ENCODE measurements at regions not wholly inside any gene's neighbourhood (a gene's known extent, or its start where the extent isn't known, plus 50 kb on each side); places are given as distances from the start of the nearest gene placed in this dataset.

- H3K9me2 ChIP-seq, result 0 out of 2 replicates have a peak, but pooled peaks cover 2% of the 10 kb centered on the region
- H4K20me1 ChIP-seq (ENCODE audit: insufficient read depth), result no peaks in the 10 kb centered on the region
- POLR2A ChIA-PET, result no interaction called here
- H3K4me2 ChIP-seq, result no peak overlapping the region
- no peaks in the 10 kb centered on the region for H3K9me3 ChIP-seq
- H3K27me3 ChIP-seq (ENCODE audit: insufficient read depth), result no peaks in the 10 kb centered on the region
- H3K36me3 ChIP-seq (replicated peaks in 1 of 2; ENCODE audit: control insufficient read depth in 1 of 2, insufficient read depth in 2 of 2, low read length in 1 of 2), result no peaks in the 10 kb centered on the region
- H3K4me3 ChIP-seq (ENCODE audit: low read depth in 2 of 2, low read length in 1 of 2), result no peak overlapping the region
- TF ChIP-seq EP300 (IDR thresholded peaks at IDR 0.05; ENCODE audit: borderline replicate concordance in 1 of 2, low read depth in 1 of 2, low read length in 1 of 2) (no peak), YY1 (IDR thresholded peaks at IDR 0.05; ENCODE audit: low read depth) (no peak), USF1 (IDR thresholded peaks at IDR 0.05; ENCODE audit: borderline replicate concordance, low read depth) (no peak), GABPA (IDR thresholded peaks at IDR 0.05; ENCODE audit: low read depth) (no peak), FOSL2 (IDR thresholded peaks at IDR 0.05; ENCODE audit: borderline replicate concordance, low read depth) (no peak), MEF2A (IDR thresholded peaks at IDR 0.05; ENCODE audit: borderline replicate concordance, low read depth) (no peak), MAX (IDR thresholded peaks at IDR 0.05; ENCODE audit: low read depth) (no peak)
- DNase-seq, result no peak
- H2AFZ ChIP-seq (ENCODE audit: low read depth), result no peak overlapping the region
- H3K9ac ChIP-seq, result no peak overlapping the region
- H3F3A ChIP-seq (replicated peaks; ENCODE audit: insufficient read depth), result no peaks in the 10 kb centered on the region
- H3K4me1 ChIP-seq (ENCODE audit: control insufficient read depth in 1 of 2, insufficient read depth in 2 of 2, low read depth in 1 of 2, low read length in 1 of 2), result no peaks in the 10 kb centered on the region
- no peaks in the 10 kb centered on the region for H3K79me2 ChIP-seq (ENCODE audit: insufficient read depth)
- H3K27ac ChIP-seq (ENCODE audit: low read depth in 2 of 2, low read length in 1 of 2), result no peak overlapping the region
- CTCF ChIA-PET, result no interaction called here
These were observed 281.4 kb downstream of the RSL24D1 start for GRCh38 chr15:54915380-54915779.

GRCh38 chr15:54884312-54884711 is 312.4 kb downstream of the RSL24D1 start:
- WGBS (ENCODE audit: low lambda C conversion rate), result 0% methylated on average over 1 of the region's 1 CpG
- Histone ChIP-seq H3K9me2 (no peaks in the 10 kb centered on the region), H3K79me2 (ENCODE audit: insufficient read depth) (no peaks in the 10 kb centered on the region), H3K9me3 (no peaks in the 10 kb centered on the region), H4K20me1 (ENCODE audit: insufficient read depth) (no peaks in the 10 kb centered on the region), H2AFZ (ENCODE audit: low read depth) (no peak overlapping the region), H3K36me3 (replicated peaks in 1 of 2; ENCODE audit: control insufficient read depth in 1 of 2, insufficient read depth in 2 of 2, low read length in 1 of 2) (no peaks in the 10 kb centered on the region), H3K4me3 (ENCODE audit: low read depth in 2 of 2, low read length in 1 of 2) (no peak overlapping the region), H3K9ac (no peak overlapping the region), H3K4me2 (no peak overlapping the region), H3K27me3 (ENCODE audit: insufficient read depth) (no peaks in the 10 kb centered on the region), H3K27ac (ENCODE audit: low read depth in 2 of 2, low read length in 1 of 2) (no peak overlapping the region), H3K4me1 (ENCODE audit: control insufficient read depth in 1 of 2, insufficient read depth in 2 of 2, low read depth in 1 of 2, low read length in 1 of 2) (no peaks in the 10 kb centered on the region), H3F3A (replicated peaks; ENCODE audit: insufficient read depth) (no peaks in the 10 kb centered on the region)
- POLR2A ChIA-PET, result no interaction called here
- CTCF ChIA-PET, result no interaction called here
- DNase-seq, result no peak
- no peak for TF ChIP-seq MAX (IDR thresholded peaks at IDR 0.05; ENCODE audit: low read depth)
- no peak for TF ChIP-seq TCF12 (IDR thresholded peaks at IDR 0.05)
- TF ChIP-seq REST (IDR thresholded peaks at IDR 0.05; ENCODE audit: low read depth, low read length), result no peak
- TF ChIP-seq EZH2phosphoT487 (IDR thresholded peaks at IDR 0.05; ENCODE audit: borderline replicate concordance, low read depth), result no peak
- TF ChIP-seq EP300 (IDR thresholded peaks at IDR 0.05; ENCODE audit: borderline replicate concordance in 1 of 2, low read depth in 1 of 2, low read length in 1 of 2), result no peak
- TF ChIP-seq GABPA (IDR thresholded peaks at IDR 0.05; ENCODE audit: low read depth), result no peak
- no peak for TF ChIP-seq CTCF (IDR thresholded peaks at IDR 0.05)
- TF ChIP-seq FOXJ3 (CRISPR knock-in tag; IDR thresholded peaks at IDR 0.05), result no peak
- no peak for TF ChIP-seq RAD21 (IDR thresholded peaks at IDR 0.05; ENCODE audit: low read length)
- TF ChIP-seq RFX5 (IDR thresholded peaks at IDR 0.05; ENCODE audit: low read length), result no peak
- TF ChIP-seq SIN3A (IDR thresholded peaks at IDR 0.05; ENCODE audit: borderline replicate concordance, low read depth, low read length), result no peak
- TF ChIP-seq POLR2AphosphoS5 (IDR thresholded peaks at IDR 0.05; ENCODE audit: low read depth, low read length), result no peak
- TF ChIP-seq NFIC (IDR thresholded peaks at IDR 0.05; ENCODE audit: borderline replicate concordance), result no peak
- no peak for TF ChIP-seq PBX3 (IDR thresholded peaks at IDR 0.05)
- TF ChIP-seq NRF1 (IDR thresholded peaks at IDR 0.05; ENCODE audit: low read depth, low read length), result no peak
- TF ChIP-seq USF1 (IDR thresholded peaks at IDR 0.05; ENCODE audit: borderline replicate concordance, low read depth), result no peak
